ENCODE measurements at regions not wholly inside any gene's neighbourhood (a gene's known extent, or its start where the extent isn't known, plus 50 kb on each side); places are given as distances from the start of the nearest gene placed in this dataset.

GRCh38 chr3:150135287-150135721 lies 164.6 kb upstream of the PFN2 start:
- Histone ChIP-seq H4K91ac (ENCODE audit: insufficient read length, low read depth, low read length) (no peak overlapping the region), H3K9me3 (ENCODE audit: control insufficient read depth, low read depth, low read length) (no peaks in the 10 kb centered on the region), H2AFZ (ENCODE audit: low read length) (no peak overlapping the region), H2BK20ac (ENCODE audit: low read depth, low read length, poor library complexity, severe bottlenecking) (no peak overlapping the region), H3T11ph (ENCODE audit: low read length) (no peak overlapping the region), H2BK15ac (ENCODE audit: low read depth, low read length) (no peak overlapping the region), H3K27me3 (ENCODE audit: insufficient read depth, low read length) (no peaks in the 10 kb centered on the region), H3K79me2 (ENCODE audit: insufficient read depth, low read length) (no peaks in the 10 kb centered on the region), H3K9ac (ENCODE audit: extremely low read depth, insufficient read length, low read length) (no peak overlapping the region), H3K4ac (ENCODE audit: low read depth, low read length) (no peak overlapping the region), H3K56ac (ENCODE audit: insufficient read length, low read depth, low read length) (no peak overlapping the region), H2BK120ac (ENCODE audit: low read depth, low read length, poor library complexity, severe bottlenecking) (no peak overlapping the region), H4K20me1 (ENCODE audit: control insufficient read depth, insufficient read depth, insufficient read length) (no peaks in the 10 kb centered on the region), H3K4me2 (ENCODE audit: insufficient read depth, insufficient read length, low read length) (no peak overlapping the region), H3K18ac (ENCODE audit: insufficient read length, low read depth, low read length) (no peak overlapping the region), H3K14ac (ENCODE audit: insufficient read depth, low read length) (no peak overlapping the region), H3K4me1 (ENCODE audit: insufficient read depth, low read length) (peaks cover 13% of the 10 kb centered on the region; the same call in 1 of the 2 replicates), H4K5ac (ENCODE audit: insufficient read length, low read depth, low read length) (no peak overlapping the region), H3K23me2 (ENCODE audit: insufficient read length, low read depth, low read length, poor library complexity, severe bottlenecking) (no peaks in the 10 kb centered on the region), H3K79me1 (ENCODE audit: insufficient read depth, low read depth, low read length, poor library complexity, severe bottlenecking) (no peaks in the 10 kb centered on the region), H3K23ac (ENCODE audit: insufficient read length, low read depth, low read length) (no peak overlapping the region), H2BK5ac (ENCODE audit: insufficient read length, low read length) (no peak overlapping the region), H4K8ac (replicated peaks; ENCODE audit: insufficient read length, low read depth, low read length) (no peak overlapping the region), H2BK12ac (ENCODE audit: insufficient read length, low read depth, low read length) (no peak overlapping the region), H3K27ac (ENCODE audit: insufficient read length, low read depth, low read length) (no peak overlapping the region), H2AK5ac (ENCODE audit: insufficient read length, low read length) (no peak overlapping the region)
- no peak overlapping the region for H3K4me3 Mint-ChIP-seq
- no peak for TF ChIP-seq CTCF (conservative IDR thresholded peaks at IDR 0.05)
- no peak overlapping the region for H3K27ac Mint-ChIP-seq
- WGBS (ENCODE audit: extremely low coverage, insufficient read length, low lambda C conversion rate) = no CpG with 5 or more reads among the region's 1 CpG
- no peak for DNase-seq
- H3K27me3 Mint-ChIP-seq (ENCODE audit: low read depth) = no peaks in the 10 kb centered on the region; the same call in 1 of the 2 replicates
- peaks cover 21 to 23% of the 10 kb centered on the region in 2 experiments for H3K4me1 Mint-ChIP-seq
- peaks cover 0 to 7% (median 0%) of the 10 kb centered on the region in 3 experiments; a peak in 3 of 7 replicates for H3K36me3 Mint-ChIP-seq (ENCODE audit: insufficient read depth in 1 of 3, low read depth in 3 of 3)
- no peaks in the 10 kb centered on the region for H3K9me3 Mint-ChIP-seq
